Neural cell (in vitro differentiated cells): ENCODE measurements at regions not wholly inside any gene's neighbourhood (a gene's known extent, or its start where the extent isn't known, plus 50 kb on each side); places are given as distances from the start of the nearest gene placed in this dataset.

Experiments
- H2AFZ ChIP-seq: fragments of 200-600, 300-800 bp; sonication (generic), shearing (Covaris generic); 2 replicates; pipeline ENCODE4 v1.6.0; 2014; ENCODE audit warnings: low read depth, mild to moderate bottlenecking, antibody characterized with exemption, low read length, moderate library complexity
- H3F3A ChIP-seq: fragments of 200-600 bp; shearing (Covaris generic); 2 replicates; pipeline ENCODE4 v1.6.1; 2016; ENCODE audit warnings: mild to moderate bottlenecking, moderate library complexity, mixed read lengths, antibody characterized with exemption, low read length; ENCODE audit not compliant: insufficient read depth, poor library complexity, severe bottlenecking
- H3K27ac ChIP-seq: fragments of 200-600, 300-800 bp; sonication (generic), shearing (Covaris generic); 2 replicates; pipeline ENCODE4 v1.5.1; 2014; ENCODE audit warnings: mild to moderate bottlenecking, low read length, moderate library complexity
- H3K27me3 ChIP-seq: fragments of 300-800, 200-600 bp; sonication (generic), shearing (Covaris generic); 2 replicates; pipeline ENCODE4 v1.6.0; 2014; ENCODE audit warnings: mild to moderate bottlenecking, low read depth, low read length, moderate library complexity; ENCODE audit not compliant: insufficient read depth
- H3K36me3 ChIP-seq: fragments of 300-800, 200-600 bp; sonication (generic), shearing (Covaris generic); 2 replicates; pipeline ENCODE4 v1.5.1; 2014; ENCODE audit warnings: mild to moderate bottlenecking, antibody characterized with exemption, low read length, moderate library complexity; ENCODE audit not compliant: insufficient read depth
- H3K4me2 ChIP-seq: fragments of 300-800, 200-600 bp; sonication (generic), shearing (Covaris generic); 2 replicates; pipeline ENCODE4 v1.6.0; 2014; ENCODE audit warnings: mild to moderate bottlenecking, low read length
- H3K4me3 ChIP-seq: fragments of 300-800, 200-600 bp; sonication (generic), shearing (Covaris generic); 2 replicates; pipeline ENCODE4 v1.5.1; 2014; ENCODE audit warnings: mild to moderate bottlenecking, low read length, moderate library complexity
- H3K79me2 ChIP-seq: fragments of 200-600 bp; shearing (Covaris generic); replicated peaks from 2 replicates; pipeline ENCODE4 v1.6.0; 2014; ENCODE audit warnings: mild to moderate bottlenecking, low read length, moderate library complexity; ENCODE audit not compliant: insufficient read depth
- H3K9ac ChIP-seq: fragments of 300-800, 200-600 bp; sonication (generic), shearing (Covaris generic); 2 replicates; pipeline ENCODE4 v1.6.1; 2016; ENCODE audit warnings: mild to moderate bottlenecking, low read length, mixed read lengths
- H3K9me2 ChIP-seq: fragments of 200-600 bp; shearing (Covaris generic); 2 replicates; pipeline ENCODE4 v1.6.1; 2016; ENCODE audit warnings: mild to moderate bottlenecking, low read length, mixed read lengths; ENCODE audit not compliant: insufficient read depth
- H3K9me3 ChIP-seq: fragments of 200-600, 300-800 bp; sonication (generic), shearing (Covaris generic); 2 replicates; pipeline ENCODE4 v1.6.1; 2016; ENCODE audit warnings: mild to moderate bottlenecking, mixed run types, low read length, moderate library complexity, mixed read lengths
- H4K20me1 ChIP-seq: fragments of 200-600 bp; shearing (Covaris generic); 2 replicates; pipeline ENCODE4 v1.6.1; 2016; ENCODE audit warnings: mild to moderate bottlenecking, mixed run types; ENCODE audit not compliant: insufficient read depth
- EP300 ChIP-seq: fragments of 450-650 bp; conservative IDR thresholded peaks from 2 replicates; pipeline ENCODE4 v1.6.1; 2014; ENCODE audit warnings: antibody characterized with exemption, mild to moderate bottlenecking, moderate library complexity; ENCODE audit not compliant: poor library complexity, severe bottlenecking
- EZH2 ChIP-seq: fragments of 200-600, 300-800 bp; shearing (Covaris generic), sonication (generic); IDR thresholded peaks from 2 replicates; pipeline ENCODE4 v1.6.1; 2014; ENCODE audit warnings: antibody characterized with exemption, low read length, borderline replicate concordance, mild to moderate bottlenecking; ENCODE audit not compliant: insufficient read depth, poor library complexity, severe bottlenecking
- MXI1 ChIP-seq: fragments of 450-650 bp; conservative IDR thresholded peaks from 2 replicates; pipeline ENCODE4 v1.6.1; 2014; ENCODE audit warnings: antibody characterized with exemption, mild to moderate bottlenecking; ENCODE audit not compliant: poor library complexity, severe bottlenecking
- POLR2AphosphoS5 ChIP-seq: IDR thresholded peaks from 2 replicates; pipeline ENCODE4 v1.6.1; 2012
- RAD21 ChIP-seq: fragments of 450-650 bp; conservative IDR thresholded peaks from 2 replicates; pipeline ENCODE4 v1.6.1; 2014; ENCODE audit warnings: antibody characterized with exemption, mild to moderate bottlenecking, moderate library complexity
- SMC3 ChIP-seq: fragments of 450-650 bp; conservative IDR thresholded peaks from 2 replicates; pipeline ENCODE4 v1.6.1; 2014; ENCODE audit warnings: antibody characterized with exemption, mild to moderate bottlenecking, moderate library complexity; ENCODE audit not compliant: poor library complexity
- TAF1 ChIP-seq: IDR thresholded peaks from 2 replicates; pipeline ENCODE4 v1.6.1; 2012; ENCODE audit warnings: low read depth
- TF ChIP-seq, protein P1 (sequence below): IDR thresholded peaks from 2 replicates; pipeline ENCODE4 v1.6.1; 2012; ENCODE audit warnings: borderline replicate concordance
- TF ChIP-seq, protein P2 (sequence below): fragments of 450-650 bp; IDR thresholded peaks from 2 replicates; pipeline ENCODE4 v1.5.1; 2014; ENCODE audit warnings: antibody characterized with exemption, mild to moderate bottlenecking, moderate library complexity; ENCODE audit not compliant: poor library complexity, severe bottlenecking

DNA sequence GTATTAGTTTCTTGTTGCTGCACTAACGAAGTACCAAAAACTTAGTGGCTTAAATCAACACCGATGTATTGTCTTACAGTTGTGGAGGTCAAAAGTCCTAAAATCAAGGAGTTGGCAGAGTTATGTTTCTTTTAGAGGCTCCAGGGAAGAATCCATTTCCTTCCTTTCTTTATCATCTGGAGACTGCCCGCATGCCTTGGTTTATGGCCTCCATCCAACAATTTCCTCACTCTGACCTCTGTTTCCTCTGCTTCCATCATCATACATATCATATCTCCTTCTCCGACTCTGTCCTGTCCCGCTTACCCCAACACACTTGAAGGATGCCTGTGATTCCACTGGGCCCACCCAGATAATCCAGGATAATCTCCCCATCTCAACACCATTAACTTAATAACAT, 627.8 kb downstream of the KCNJ2 start:
- Histone ChIP-seq H3K79me2 (no peaks in the 10 kb centered on the region), H3K9me3 (no peaks in the 10 kb centered on the region), H3K4me3 (no peak overlapping the region)

DNA sequence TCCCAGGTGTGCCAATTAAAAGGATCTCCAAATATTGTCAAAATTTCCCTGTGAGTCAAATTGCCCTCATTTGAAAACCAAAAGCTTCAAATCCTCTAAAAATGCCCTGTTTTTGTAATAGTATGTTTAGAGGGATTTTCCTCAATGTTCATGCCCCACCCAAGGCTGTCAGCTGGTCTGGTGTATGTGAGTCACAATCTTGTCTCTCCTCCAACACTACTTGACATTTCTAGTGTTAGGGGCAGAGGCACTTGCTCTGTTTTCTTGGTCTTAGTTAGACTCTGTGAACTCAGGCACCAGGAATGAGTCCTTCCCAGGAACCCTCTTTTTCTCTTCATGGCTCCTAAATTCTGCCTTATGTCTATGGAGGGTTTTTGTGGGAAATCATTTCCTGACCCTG, 634.8 kb downstream of the KCNJ2 start:
- Histone ChIP-seq H2AFZ (no peak overlapping the region), H3K4me2 (no peak overlapping the region), H4K20me1 (no peaks in the 10 kb centered on the region), H3K9me2 (no peaks in the 10 kb centered on the region), H3F3A (no peaks in the 10 kb centered on the region), H3K4me3 (no peak overlapping the region), H3K27ac (no peak overlapping the region), H3K9me3 (no peaks in the 10 kb centered on the region), H3K79me2 (no peaks in the 10 kb centered on the region), H3K27me3 (no peaks in the 10 kb centered on the region), H3K36me3 (no peaks in the 10 kb centered on the region), H3K9ac (no peak overlapping the region)
- no peak for TF ChIP-seq SMC3
- no peak for TF ChIP-seq EZH2
- no peak for TF ChIP-seq RAD21
- TF ChIP-seq, protein P1, sequence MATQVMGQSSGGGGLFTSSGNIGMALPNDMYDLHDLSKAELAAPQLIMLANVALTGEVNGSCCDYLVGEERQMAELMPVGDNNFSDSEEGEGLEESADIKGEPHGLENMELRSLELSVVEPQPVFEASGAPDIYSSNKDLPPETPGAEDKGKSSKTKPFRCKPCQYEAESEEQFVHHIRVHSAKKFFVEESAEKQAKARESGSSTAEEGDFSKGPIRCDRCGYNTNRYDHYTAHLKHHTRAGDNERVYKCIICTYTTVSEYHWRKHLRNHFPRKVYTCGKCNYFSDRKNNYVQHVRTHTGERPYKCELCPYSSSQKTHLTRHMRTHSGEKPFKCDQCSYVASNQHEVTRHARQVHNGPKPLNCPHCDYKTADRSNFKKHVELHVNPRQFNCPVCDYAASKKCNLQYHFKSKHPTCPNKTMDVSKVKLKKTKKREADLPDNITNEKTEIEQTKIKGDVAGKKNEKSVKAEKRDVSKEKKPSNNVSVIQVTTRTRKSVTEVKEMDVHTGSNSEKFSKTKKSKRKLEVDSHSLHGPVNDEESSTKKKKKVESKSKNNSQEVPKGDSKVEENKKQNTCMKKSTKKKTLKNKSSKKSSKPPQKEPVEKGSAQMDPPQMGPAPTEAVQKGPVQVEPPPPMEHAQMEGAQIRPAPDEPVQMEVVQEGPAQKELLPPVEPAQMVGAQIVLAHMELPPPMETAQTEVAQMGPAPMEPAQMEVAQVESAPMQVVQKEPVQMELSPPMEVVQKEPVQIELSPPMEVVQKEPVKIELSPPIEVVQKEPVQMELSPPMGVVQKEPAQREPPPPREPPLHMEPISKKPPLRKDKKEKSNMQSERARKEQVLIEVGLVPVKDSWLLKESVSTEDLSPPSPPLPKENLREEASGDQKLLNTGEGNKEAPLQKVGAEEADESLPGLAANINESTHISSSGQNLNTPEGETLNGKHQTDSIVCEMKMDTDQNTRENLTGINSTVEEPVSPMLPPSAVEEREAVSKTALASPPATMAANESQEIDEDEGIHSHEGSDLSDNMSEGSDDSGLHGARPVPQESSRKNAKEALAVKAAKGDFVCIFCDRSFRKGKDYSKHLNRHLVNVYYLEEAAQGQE = no peak
- no peak for TF ChIP-seq TAF1
- TF ChIP-seq, protein P2, sequence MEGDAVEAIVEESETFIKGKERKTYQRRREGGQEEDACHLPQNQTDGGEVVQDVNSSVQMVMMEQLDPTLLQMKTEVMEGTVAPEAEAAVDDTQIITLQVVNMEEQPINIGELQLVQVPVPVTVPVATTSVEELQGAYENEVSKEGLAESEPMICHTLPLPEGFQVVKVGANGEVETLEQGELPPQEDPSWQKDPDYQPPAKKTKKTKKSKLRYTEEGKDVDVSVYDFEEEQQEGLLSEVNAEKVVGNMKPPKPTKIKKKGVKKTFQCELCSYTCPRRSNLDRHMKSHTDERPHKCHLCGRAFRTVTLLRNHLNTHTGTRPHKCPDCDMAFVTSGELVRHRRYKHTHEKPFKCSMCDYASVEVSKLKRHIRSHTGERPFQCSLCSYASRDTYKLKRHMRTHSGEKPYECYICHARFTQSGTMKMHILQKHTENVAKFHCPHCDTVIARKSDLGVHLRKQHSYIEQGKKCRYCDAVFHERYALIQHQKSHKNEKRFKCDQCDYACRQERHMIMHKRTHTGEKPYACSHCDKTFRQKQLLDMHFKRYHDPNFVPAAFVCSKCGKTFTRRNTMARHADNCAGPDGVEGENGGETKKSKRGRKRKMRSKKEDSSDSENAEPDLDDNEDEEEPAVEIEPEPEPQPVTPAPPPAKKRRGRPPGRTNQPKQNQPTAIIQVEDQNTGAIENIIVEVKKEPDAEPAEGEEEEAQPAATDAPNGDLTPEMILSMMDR = no peak
- TF ChIP-seq POLR2AphosphoS5 = no peak
- TF ChIP-seq EP300 = no peak
- TF ChIP-seq MXI1 = no peak

More for the DNA sequence above, 627.8 kb downstream of the KCNJ2 start:
- Histone ChIP-seq H2AFZ (no peak overlapping the region), H3K27me3 (no peaks in the 10 kb centered on the region), H3F3A (no peaks in the 10 kb centered on the region), H3K27ac (no peak overlapping the region), H3K4me2 (no peak overlapping the region), H3K9ac (no peak overlapping the region), H3K36me3 (no peaks in the 10 kb centered on the region), H4K20me1 (no peaks in the 10 kb centered on the region), H3K9me2 (no peaks in the 10 kb centered on the region)
- TF ChIP-seq EZH2 = no peak
- no peak for TF ChIP-seq TAF1
- no peak for TF ChIP-seq EP300
- TF ChIP-seq, protein P1 = no peak
- TF ChIP-seq, protein P2 = no peak
- no peak for TF ChIP-seq RAD21
